ENCODE measurements at regions not wholly inside any gene's neighbourhood (a gene's known extent, or its start where the extent isn't known, plus 50 kb on each side); places are given as distances from the start of the nearest gene placed in this dataset.
"Not testable (repeated sequence)": the region's sequence is repeated elsewhere in the genome, so short reads cannot be mapped to it uniquely, and the experiment has no call there.

DNA sequence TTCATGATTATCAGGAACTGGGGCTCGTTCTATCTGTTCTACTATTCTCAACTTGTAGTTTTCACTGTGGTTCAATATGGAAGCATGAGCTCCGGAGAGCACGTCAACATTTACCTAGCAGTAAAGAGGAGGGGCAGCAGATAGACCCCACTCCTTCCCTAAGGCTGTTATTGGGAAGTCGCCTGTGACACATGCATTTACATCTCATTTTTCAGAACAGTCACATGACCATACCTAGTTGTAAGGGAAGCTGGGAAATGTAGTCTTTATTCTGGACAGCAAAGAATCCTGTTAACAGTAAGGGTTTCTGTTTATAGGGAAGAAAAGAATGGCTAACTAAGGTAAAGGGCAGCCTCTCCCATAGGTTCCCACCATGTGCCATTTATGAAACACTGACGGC lies 158.3 kb downstream of the ZFP64 start:
- no peak overlapping the region for H3K27ac ChIP-seq
- TF ChIP-seq, protein P1, sequence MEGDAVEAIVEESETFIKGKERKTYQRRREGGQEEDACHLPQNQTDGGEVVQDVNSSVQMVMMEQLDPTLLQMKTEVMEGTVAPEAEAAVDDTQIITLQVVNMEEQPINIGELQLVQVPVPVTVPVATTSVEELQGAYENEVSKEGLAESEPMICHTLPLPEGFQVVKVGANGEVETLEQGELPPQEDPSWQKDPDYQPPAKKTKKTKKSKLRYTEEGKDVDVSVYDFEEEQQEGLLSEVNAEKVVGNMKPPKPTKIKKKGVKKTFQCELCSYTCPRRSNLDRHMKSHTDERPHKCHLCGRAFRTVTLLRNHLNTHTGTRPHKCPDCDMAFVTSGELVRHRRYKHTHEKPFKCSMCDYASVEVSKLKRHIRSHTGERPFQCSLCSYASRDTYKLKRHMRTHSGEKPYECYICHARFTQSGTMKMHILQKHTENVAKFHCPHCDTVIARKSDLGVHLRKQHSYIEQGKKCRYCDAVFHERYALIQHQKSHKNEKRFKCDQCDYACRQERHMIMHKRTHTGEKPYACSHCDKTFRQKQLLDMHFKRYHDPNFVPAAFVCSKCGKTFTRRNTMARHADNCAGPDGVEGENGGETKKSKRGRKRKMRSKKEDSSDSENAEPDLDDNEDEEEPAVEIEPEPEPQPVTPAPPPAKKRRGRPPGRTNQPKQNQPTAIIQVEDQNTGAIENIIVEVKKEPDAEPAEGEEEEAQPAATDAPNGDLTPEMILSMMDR (conservative IDR thresholded peaks at IDR 0.05) = no peak
- no peak for TF ChIP-seq ZFX (IDR thresholded peaks at IDR 0.05)

DNA sequence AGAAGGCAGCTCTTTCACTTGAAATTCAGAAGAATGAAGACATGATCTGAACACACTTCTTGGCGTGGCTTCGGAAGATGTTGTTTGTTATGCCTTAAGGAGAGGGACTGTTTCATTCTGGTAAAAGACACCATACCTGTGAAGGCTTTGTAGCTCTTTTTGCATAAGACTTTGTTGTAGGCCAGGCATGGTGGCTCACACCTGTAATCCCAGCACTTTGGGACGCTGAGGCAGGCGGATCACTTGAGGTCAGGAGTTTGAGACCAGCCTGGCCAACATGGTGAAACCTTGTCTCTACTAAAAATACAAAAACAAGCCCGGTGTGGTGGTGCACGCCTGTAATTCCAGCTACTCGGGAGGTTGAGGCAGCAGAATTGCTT lies 159.3 kb downstream of the ZFP64 start:
- not testable (repeated sequence) for H3K27ac ChIP-seq

DNA sequence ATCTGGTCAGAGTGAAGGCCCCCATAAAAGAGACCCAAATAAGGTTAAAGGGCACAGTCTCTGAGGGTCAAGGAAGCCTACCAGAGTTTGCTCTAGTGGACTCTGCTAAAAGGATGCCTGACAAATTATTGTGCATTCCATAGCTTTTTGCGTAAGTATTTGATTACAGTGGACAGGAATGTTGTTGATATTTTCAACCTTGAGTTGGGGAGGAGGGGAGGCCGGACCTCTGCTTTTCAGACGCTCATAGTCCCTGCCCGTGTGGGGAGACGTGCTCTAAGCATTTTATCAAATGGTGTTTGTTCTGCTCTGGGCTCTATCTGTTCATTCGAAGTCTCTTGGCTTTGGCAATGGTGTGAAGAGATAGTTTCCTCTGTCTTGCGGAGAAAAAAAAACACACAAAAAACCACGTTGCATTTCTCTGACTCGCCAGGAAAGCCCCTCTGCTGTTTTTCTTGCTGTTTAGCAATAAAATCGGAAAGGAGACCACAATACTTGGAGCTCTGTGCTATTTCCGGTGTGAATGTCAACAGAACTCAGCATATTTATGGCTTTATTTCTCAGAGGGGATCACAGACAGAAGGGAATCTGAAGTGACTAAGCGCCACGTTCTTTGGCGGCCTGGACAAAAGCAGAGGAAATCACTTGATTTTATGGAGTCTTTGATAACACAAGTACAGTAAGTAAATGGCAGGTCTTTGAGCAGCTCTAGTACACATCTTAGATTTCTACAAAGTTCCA lies 159.8 kb downstream of the ZFP64 start:
- TF ChIP-seq ZFX (IDR thresholded peaks at IDR 0.05) = no peak
- TF ChIP-seq, protein P1 (conservative IDR thresholded peaks at IDR 0.05) = no peak
- no peak overlapping the region for H3K27ac ChIP-seq

DNA sequence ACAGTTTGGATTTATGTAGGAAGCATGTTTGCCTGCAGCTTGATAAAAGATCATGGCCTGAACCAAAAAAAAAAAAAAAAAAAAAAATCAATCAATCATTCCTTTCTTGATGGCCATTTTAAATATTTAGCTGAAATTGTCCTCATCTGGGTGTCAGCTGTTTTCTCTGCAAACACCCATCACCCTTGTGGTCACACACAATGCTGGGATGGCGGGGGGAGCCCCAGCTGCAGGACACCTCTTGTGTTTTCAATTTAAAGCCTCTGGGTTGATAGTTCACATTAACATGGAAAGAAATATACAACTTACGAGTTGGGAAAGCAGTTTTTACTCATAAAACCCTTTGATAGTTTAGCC lies 160.4 kb downstream of the ZFP64 start:
- TF ChIP-seq ZFX (IDR thresholded peaks at IDR 0.05) = no peak
- TF ChIP-seq, protein P1 (conservative IDR thresholded peaks at IDR 0.05) = no peak
- no peak overlapping the region for H3K27ac ChIP-seq

DNA sequence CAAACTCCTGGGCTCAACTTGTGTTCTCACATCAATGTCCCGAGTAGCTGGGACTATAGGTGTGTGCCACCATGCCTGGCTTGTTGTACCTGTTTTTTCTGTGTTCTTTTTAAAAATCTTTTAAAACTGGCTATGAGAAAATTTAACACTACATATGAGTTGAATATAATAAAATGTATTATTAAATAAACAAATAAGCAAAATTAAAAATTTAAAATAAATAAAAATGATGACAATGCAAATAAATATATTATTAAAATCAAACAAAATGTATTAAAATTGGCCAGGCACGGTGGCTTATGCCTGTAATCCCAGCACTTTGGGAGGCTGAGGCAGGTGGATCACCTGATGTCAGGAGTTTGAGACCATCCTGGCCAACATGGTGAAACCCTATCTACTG lies 162.4 kb downstream of the ZFP64 start:
- H3K27ac ChIP-seq = not testable (repeated sequence)

DNA sequence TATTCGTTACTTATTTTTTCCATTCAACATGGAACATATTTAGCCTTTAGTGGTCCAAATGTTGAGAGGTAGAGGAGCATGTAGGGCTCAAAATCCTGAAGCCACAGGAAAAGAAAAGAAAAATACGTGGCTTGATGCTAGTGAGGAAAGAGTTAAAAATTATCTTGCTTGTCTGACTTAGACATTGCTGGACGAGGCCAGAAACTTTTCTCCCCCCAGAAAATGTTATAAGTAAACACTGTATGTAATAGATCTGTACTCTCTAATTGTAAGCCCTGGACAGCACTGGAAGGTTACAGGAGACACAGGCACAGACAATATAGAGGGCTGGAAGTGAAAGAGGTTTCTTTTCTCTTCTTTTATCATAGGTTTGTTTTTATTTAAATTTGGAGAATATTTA lies 165.6 kb downstream of the ZFP64 start:
- H3K27ac ChIP-seq = no peak overlapping the region
- TF ChIP-seq ZFX (IDR thresholded peaks at IDR 0.05) = no peak
- TF ChIP-seq, protein P1 (conservative IDR thresholded peaks at IDR 0.05) = no peak

DNA sequence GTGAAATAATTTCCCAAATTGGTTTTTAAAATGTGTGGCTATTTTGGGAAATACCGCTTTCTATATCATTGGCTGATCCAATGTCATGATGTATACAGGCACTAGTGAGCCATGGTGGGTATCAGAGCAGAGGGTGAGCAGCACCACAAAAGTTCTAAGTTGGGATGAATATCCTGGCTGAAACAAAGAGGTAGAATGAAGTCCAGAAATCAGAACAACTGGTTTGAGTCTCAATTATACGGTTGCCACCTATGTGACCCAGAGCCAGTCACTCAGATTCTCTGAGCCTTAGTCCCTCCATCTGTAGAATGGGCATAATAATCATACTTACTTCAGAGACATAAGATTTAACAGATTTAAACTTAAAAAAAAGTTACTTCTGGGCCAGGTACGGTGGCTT lies 172.3 kb downstream of the ZFP64 start:
- no peak for TF ChIP-seq ZFX (IDR thresholded peaks at IDR 0.05)
- TF ChIP-seq, protein P1 (conservative IDR thresholded peaks at IDR 0.05) = no peak
- no peak overlapping the region for H3K27ac ChIP-seq

DNA sequence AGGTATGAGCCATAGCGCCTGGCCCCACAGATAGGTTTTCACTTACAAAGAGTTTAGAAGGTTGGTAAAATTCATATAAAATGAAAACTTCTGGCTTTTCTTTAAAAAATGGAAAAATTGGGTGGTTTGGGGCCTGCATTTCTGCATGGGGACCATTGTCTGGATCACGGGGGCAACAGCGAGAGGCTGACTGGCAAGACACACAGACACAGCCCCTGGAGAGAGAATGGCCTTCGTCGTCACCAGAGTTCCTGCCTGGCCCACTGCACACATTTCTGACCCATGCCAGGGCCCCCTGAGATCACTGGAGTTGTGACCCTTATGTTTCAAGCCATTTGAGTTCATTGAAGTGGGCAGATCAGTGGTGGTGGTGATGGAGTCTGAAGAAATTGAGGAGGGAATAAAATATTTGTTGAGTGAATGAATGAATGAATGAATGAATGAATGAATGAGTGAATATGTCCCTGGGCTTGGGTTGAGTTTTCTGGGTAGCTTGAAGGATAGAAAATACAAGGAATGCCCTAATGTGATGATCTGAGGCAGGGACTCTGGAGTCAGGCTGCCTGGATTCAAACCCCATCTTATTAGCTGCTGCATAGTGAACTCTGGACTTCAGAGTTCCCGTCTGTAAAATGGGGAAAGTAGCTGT lies 173.8 kb downstream of the ZFP64 start:
- no peak for TF ChIP-seq ZFX (IDR thresholded peaks at IDR 0.05)
- TF ChIP-seq, protein P1 (conservative IDR thresholded peaks at IDR 0.05) = no peak

More for the DNA sequence above, 173.8 kb downstream of the ZFP64 start:
- H3K27ac ChIP-seq = no peak overlapping the region

Measured in C4-2B (cell line).